ENCODE measurements at regions not wholly inside any gene's neighbourhood (a gene's known extent, or its start where the extent isn't known, plus 50 kb on each side); places are given as distances from the start of the nearest gene placed in this dataset.

- no peak for DNase-seq
Measured at GRCh38 chr21:22450507-22450906, 1452.3 kb downstream of the NCAM2 start.

- no peak for DNase-seq
Measured at GRCh38 chr21:22456241-22456640, 1458.0 kb downstream of the NCAM2 start.

- DNase-seq: no peak
Measured at GRCh38 chr21:22468893-22469292, 1470.7 kb downstream of the NCAM2 start.

GRCh38 chr21:22474403-22474802 is 1476.2 kb downstream of the NCAM2 start:
- no peak for DNase-seq

DNA sequence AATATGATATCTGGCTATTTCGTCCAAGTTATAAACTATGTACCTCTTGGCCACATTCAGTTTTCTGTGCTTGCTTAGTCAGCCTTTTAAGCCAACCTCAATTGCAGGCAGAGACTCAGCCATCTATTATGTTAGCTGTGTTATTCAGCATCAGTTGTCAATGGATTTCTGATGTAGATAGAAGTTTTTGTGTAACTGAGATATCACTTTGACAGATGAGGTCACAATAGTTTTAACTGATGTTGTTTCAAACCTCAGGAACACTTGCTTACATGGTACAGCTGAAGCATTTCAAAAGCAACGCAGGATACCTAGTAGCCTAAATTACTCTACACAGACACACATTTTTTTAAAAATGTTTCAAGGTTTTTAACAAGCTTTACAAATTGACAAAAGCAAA is 1478.0 kb downstream of the NCAM2 start:
- DNase-seq: no peak

- DNase-seq: peak; percentile 2
Measured at GRCh38 chr21:22476726-22477646, 1478.8 kb downstream of the NCAM2 start.

- no peak for DNase-seq
Measured at GRCh38 chr21:22490049-22490448, 1491.8 kb downstream of the NCAM2 start.

DNA sequence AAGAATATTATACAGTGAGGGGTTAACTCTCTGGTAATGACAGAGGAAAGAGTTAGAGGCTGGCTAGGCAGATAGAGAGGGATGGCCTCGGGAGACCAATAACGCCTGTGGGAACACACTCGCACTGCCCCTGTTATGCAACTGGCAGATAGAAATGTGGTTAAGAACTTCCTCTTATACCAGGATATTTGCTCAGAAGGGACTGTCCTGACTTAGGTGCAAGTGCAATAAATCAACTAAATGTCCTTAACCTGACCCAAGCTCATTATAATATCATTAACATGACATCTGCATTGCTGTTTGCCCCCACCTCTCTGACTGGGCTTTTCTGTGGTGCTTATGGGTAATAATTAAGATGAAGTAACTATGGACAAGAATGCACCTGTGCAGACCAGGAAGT is 1518.0 kb downstream of the NCAM2 start:
- no peak for DNase-seq

GRCh38 chr21:22535630-22536029 is 1537.4 kb downstream of the NCAM2 start:
- no peak for DNase-seq

- DNase-seq: no peak
Measured at GRCh38 chr21:22536509-22536908, 1538.3 kb downstream of the NCAM2 start.

GRCh38 chr21:22544747-22545146 is 1546.5 kb downstream of the NCAM2 start:
- DNase-seq: peak; percentile 1

DNA sequence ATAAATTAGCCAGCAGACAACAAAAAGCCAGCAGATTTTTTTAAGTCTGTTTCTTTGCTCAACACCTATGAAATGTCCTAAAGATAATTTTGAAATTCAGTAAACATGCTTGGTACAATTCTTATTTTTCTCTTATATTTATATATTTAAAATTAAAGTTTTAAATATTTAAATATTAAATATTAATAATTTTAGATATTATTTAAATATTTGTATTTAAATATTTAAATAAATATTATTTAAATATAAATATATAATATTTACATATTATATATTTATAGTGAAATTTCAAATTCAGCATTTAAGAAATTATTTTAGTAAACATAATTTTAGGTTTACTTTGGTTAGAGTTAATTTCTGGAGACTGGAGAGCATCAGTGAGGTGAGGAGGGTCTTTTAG is 1554.2 kb downstream of the NCAM2 start:
- no peak for DNase-seq

GRCh38 chr21:22554690-22555316 is 1556.6 kb downstream of the NCAM2 start:
- DNase-seq: no peak

- DNase-seq: no peak
Measured at GRCh38 chr21:22556829-22557228, 1558.6 kb downstream of the NCAM2 start.

DNA sequence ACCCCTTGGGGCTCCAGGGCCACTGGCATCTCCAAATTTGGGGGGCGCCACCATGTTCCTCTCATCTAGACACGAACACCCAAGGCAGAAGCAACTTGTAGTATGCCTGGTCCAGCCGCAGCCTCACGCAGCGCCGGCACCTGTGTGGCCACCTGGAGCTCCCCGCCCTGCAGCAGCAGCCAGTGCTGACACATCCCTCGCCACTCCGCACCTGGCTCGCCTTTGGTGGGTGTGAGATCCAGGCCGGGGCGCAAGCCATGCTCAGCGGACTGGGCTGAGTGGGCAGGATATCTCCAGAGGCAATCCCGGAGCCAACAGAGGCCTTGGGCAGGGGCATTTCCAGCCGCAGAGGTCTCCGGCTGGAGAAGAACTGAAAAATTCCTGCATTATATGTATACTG is 1563.7 kb downstream of the NCAM2 start:
- DNase-seq: no peak

- DNase-seq: no peak
Measured at GRCh38 chr21:22573834-22574233, 1575.6 kb downstream of the NCAM2 start.

DNA sequence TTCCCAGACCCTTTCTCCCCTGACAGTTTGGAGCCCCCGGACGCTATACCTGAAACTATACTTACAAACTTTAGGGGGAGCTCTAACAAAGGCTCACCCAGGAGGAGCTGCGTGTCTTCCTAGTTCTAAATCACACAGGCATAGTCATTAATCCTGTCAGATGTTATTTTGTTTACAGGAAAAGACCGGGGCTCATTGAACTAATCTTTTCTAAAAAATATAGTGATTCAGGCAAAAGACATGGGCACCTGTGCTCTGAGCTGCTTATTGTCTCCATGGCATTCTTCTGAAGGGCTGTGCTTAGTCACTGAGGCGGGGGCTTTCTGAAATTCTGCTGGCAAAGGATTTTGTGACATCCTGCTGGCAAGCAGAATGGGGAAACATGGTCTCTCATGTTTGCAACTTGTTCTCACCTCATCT is 1577.0 kb downstream of the NCAM2 start:
- DNase-seq: peak; percentile 73

DNA sequence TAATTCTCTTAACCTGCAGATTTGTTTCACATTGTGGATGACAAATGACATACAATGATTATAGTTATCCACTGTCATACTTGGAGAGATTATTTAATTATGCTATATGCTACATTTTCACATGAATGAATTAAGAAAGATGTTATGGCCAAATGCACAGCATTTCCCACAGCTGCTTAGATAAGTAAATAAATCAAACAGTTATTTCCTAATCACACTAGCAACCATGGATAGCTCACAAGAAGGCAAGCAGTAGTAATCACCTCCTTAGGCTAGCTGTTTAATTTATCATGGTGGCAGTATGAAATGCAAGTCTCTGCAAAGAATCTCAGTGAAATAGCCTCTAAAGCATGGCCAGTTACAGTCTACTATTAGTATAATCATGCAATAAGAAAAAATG is 1581.5 kb downstream of the NCAM2 start:
- DNase-seq: no peak

DNA sequence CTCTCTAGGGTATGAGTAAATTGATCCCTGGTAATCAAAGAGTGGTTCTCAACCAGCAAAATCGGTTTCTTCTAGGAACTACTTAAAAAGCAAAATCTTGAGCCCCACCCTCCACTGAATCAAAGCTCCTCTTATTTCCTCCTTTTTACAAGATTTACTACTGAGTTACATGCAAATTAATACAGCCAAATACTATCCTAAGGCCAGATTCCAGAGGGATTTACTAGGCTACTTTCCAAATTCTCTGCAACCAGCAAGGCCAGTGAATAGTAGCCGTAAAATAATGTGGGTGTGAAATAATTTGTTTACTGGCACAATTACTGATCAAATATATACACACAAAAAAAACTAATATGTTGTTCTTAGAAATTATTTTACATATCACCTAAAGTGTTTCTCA is 1583.8 kb downstream of the NCAM2 start:
- DNase-seq: no peak

DNA sequence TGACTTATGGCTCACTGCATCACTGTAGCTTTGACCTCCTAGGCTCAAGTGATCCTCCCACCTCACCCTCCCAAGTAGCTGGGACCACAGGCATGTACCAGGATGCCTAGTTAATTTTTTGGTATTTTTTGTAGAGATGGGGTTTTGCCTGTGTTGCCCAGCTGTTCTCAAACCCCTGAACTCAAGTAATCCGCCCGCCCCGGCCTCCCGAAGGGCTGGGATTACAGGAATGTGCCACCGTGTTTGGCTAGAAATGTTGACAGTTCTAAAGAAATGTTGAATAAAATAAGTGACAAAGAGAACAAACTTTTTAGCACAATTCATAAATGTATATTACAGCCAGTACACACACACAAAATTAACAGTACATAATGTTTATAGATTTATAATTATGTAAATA is 1586.1 kb downstream of the NCAM2 start:
- DNase-seq: no peak

DNA sequence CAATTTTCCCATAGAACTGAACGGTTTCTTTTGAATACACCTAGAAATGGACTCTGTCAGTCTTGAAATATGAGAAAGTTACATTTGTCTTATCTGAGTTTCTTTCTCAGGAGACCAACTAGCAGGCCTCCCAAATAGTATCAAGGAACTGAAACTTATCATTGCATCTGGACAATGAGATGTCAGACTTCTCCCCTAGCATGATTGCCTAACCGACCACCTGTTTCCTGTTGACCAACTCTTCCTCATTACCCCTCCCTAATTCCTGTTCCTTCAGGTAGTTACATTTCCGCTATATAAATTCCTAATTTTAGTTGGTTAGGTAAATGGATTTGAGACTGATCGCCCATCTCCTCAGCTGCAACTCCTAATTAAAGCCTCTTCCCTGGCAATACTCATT is 1587.3 kb downstream of the NCAM2 start:
- peak; percentile 9 for DNase-seq

DNA sequence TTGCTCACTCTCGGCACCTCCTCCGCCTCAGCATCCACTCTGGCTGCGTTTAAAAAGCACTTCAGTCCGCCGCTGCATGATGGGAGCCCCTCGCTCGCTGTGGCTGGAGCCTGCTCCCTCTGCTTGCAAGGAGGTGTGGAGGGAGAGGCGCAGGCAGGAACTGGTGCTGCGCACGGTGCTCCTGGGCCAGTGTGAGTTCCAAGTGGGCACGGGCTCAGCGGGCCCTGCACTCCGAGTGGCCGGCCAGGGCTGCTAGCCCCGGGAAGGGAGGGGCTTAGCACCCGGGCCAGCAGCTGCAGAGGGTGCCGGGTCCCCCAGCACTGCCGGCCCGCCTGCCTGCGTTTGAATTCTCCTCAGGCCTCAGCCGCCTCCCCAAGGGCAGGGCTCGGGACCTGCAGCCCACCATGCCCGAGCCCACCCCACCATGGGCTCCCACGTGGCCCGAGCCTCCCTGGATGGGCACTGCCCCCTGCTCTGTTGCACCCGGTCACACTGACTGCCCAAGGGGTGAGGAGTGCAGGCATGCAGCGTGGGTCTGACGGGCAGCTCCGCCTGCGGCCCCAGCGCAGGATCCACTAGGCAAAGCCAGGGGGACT is 1599.5 kb downstream of the NCAM2 start:
- DNase-seq: no peak

- DNase-seq: no peak
Measured at GRCh38 chr21:22609802-22610201, 1611.6 kb downstream of the NCAM2 start.

DNA sequence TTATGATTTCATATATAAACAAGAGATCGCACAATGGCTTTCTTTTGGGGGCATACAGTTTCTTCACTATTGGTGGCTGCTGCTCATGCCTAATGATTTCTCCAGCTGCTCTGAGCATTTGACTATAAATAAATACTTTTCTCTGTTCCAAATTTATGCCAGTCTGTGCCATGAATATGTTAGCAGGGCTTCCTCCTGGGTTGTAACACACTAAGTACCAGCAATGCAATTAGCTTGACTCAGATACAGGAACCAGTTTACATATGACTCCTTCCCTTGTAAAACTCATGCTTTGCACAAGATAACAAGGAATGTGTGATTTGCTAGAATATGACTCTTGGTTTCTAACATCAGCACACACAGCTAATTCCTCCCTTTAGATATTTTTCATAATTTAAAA is 1629.7 kb downstream of the NCAM2 start:
- DNase-seq: no peak
